Fibroblast of pulmonary artery (primary cell): ENCODE measurements at regions not wholly inside any gene's neighbourhood (a gene's known extent, or its start where the extent isn't known, plus 50 kb on each side); places are given as distances from the start of the nearest gene placed in this dataset.
A peak's percentile ranks its signal among the peaks of the same experiment; 100 is the strongest.

ENCODE experiments used
- DNase-seq: peaks from one replicate; pipeline ENCODE4 v3.0.0-alpha.2; 2010; ENCODE audit warnings: low read depth
- H3K4me3 ChIP-seq: replicated peaks from 2 replicates; pipeline ENCODE4 v1.5.1; 2011; ENCODE audit warnings: low read depth, mild to moderate bottlenecking, control low read depth, low read length, moderate library complexity
- CTCF ChIP-seq: IDR thresholded peaks from 2 replicates; pipeline ENCODE4 v1.5.1; 2011; ENCODE audit warnings: mild to moderate bottlenecking, control low read depth, low read length, inconsistent platforms; ENCODE audit errors: missing control alignments

GRCh38 chr13:76552807-76553206 lies 333.4 kb downstream of the KCTD12 start:
- TF ChIP-seq CTCF, result no peak
- H3K4me3 ChIP-seq, result no peak overlapping the region
- peak; percentile 17 for DNase-seq

GRCh38 chr13:76552041-76552772 lies 334.0 kb downstream of the KCTD12 start:
- no peak for TF ChIP-seq CTCF
- peak; percentile 10 for DNase-seq
- no peak overlapping the region for H3K4me3 ChIP-seq

GRCh38 chr13:76542176-76542575 lies 344.0 kb downstream of the KCTD12 start:
- no peak for TF ChIP-seq CTCF
- no peak for DNase-seq
- no peak overlapping the region for H3K4me3 ChIP-seq

- no peak overlapping the region for H3K4me3 ChIP-seq
- no peak for DNase-seq
- no peak for TF ChIP-seq CTCF
Observed at GRCh38 chr13:76538004-76538403, 348.2 kb downstream of the KCTD12 start.

DNA sequence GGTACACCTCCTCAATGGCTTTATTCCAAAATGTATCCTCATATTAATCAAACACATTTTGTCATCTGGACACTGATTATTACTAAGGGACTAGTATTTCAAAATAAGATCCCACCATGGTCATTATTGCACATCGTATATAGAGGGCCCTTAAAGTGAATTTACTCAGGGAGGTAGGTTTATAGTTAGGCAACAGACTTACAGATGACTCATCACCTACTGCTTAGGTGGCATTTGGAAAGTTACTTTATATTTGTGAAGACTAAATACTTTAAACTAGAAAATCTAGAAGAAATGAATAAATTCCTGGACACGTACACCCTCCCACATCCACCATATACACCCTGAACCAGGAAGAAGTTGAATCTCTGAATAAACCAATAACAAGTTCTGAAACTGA lies 353.0 kb downstream of the KCTD12 start:
- TF ChIP-seq CTCF, result no peak
- DNase-seq, result no peak
- H3K4me3 ChIP-seq, result no peak overlapping the region

- DNase-seq, result no peak
- TF ChIP-seq CTCF, result no peak
- no peak overlapping the region for H3K4me3 ChIP-seq
Observed at GRCh38 chr13:76527041-76527440, 359.2 kb downstream of the KCTD12 start.

- no peak for TF ChIP-seq CTCF
- no peak for DNase-seq
- H3K4me3 ChIP-seq, result no peak overlapping the region
Observed at GRCh38 chr13:76523740-76524340, 362.4 kb downstream of the KCTD12 start.
